ENCODE measurements at regions not wholly inside any gene's neighbourhood (a gene's known extent, or its start where the extent isn't known, plus 50 kb on each side); places are given as distances from the start of the nearest gene placed in this dataset.

- FAIRE-seq (no peak), DNase-seq (no peak), ATAC-seq (no peak)
- Histone ChIP-seq H3K4me3 (no peak overlapping the region), H3K27me3 (no peaks in the 10 kb centered on the region), H3K27ac (no peak overlapping the region), H3K36me3 (no peaks in the 10 kb centered on the region), H3K4me1 (no peaks in the 10 kb centered on the region), H3K9me3 (no peaks in the 10 kb centered on the region)
- no peak for TF ChIP-seq CTCF (IDR thresholded peaks at IDR 0.05)
- WGBS, 2 donors = 46 to 47% methylated on average over 1 of the region's 1 CpG
- intact Hi-C loops (cut with DNase I) = no loop called here
Measured at GRCh38 chr15:97023488-97023844, 693.0 kb downstream of the NR2F2 start.

GRCh38 chr15:97026781-97027180 is 696.3 kb downstream of the NR2F2 start:
- H3K4me3 ChIP-seq = no peak overlapping the region
- H3K9me3 ChIP-seq = no peaks in the 10 kb centered on the region
- H3K27ac ChIP-seq = no peak overlapping the region
- ATAC-seq = peak in 1 of 4 donors; percentile 33
- intact Hi-C loops (cut with DNase I) = no loop called here
- 27 to 33% methylated on average over 2 of the region's 2 CpGs for WGBS, 2 donors
- no peak for DNase-seq
- no peaks in the 10 kb centered on the region for H3K27me3 ChIP-seq
- H3K36me3 ChIP-seq = no peaks in the 10 kb centered on the region
- no peak for FAIRE-seq
- TF ChIP-seq CTCF (IDR thresholded peaks at IDR 0.05) = no peak
- no peaks in the 10 kb centered on the region for H3K4me1 ChIP-seq

- DNase-seq = no peak
- H3K27ac ChIP-seq = no peak overlapping the region
- TF ChIP-seq CTCF (IDR thresholded peaks at IDR 0.05) = no peak
- WGBS, 2 donors = 60 to 69% methylated on average over 2 of the region's 2 CpGs
- H3K4me1 ChIP-seq = no peaks in the 10 kb centered on the region
- no peaks in the 10 kb centered on the region for H3K27me3 ChIP-seq
- H3K36me3 ChIP-seq = no peaks in the 10 kb centered on the region
- ATAC-seq = no peak
- H3K4me3 ChIP-seq = no peak overlapping the region
- no peaks in the 10 kb centered on the region for H3K9me3 ChIP-seq
- intact Hi-C loops (cut with DNase I) = no loop called here
- no peak for FAIRE-seq
Measured at GRCh38 chr15:97027772-97028171, 697.3 kb downstream of the NR2F2 start.

- DNase-seq (no peak), FAIRE-seq (no peak), ATAC-seq (no peak)
- H3K27ac ChIP-seq = no peak overlapping the region
- H3K4me1 ChIP-seq = no peaks in the 10 kb centered on the region
- H3K36me3 ChIP-seq = no peaks in the 10 kb centered on the region
- no peaks in the 10 kb centered on the region for H3K27me3 ChIP-seq
- H3K4me3 ChIP-seq = no peak overlapping the region
- TF ChIP-seq CTCF (IDR thresholded peaks at IDR 0.05) = no peak
- intact Hi-C loops (cut with DNase I) = no loop called here
- no peaks in the 10 kb centered on the region for H3K9me3 ChIP-seq
- 75 to 85% methylated on average over 2 of the region's 2 CpGs for WGBS, 2 donors
Measured at GRCh38 chr15:97030251-97030650, 699.8 kb downstream of the NR2F2 start.

GRCh38 chr15:97036301-97036700 is 705.8 kb downstream of the NR2F2 start:
- peaks cover 0 to 8% (median 0%) of the 10 kb centered on the region in 4 donors for H3K27me3 ChIP-seq
- 53 to 62% methylated on average over 3 of the region's 3 CpGs for WGBS, 2 donors
- ATAC-seq = no peak
- H3K4me3 ChIP-seq = no peak overlapping the region
- no peak for DNase-seq
- no peak for FAIRE-seq
- no peak for TF ChIP-seq CTCF (IDR thresholded peaks at IDR 0.05)
- no peaks in the 10 kb centered on the region for H3K9me3 ChIP-seq
- H3K4me1 ChIP-seq = no peaks in the 10 kb centered on the region
- no peak overlapping the region for H3K27ac ChIP-seq
- intact Hi-C loops (cut with DNase I) = no loop called here
- no peaks in the 10 kb centered on the region for H3K36me3 ChIP-seq
